ENCODE measurements at regions not wholly inside any gene's neighbourhood (a gene's known extent, or its start where the extent isn't known, plus 50 kb on each side); places are given as distances from the start of the nearest gene placed in this dataset.

GRCh38 chr7:156032973-156033372, 220.7 kb upstream of the SHH start:
- TF ChIP-seq CTCF (IDR thresholded peaks at IDR 0.05 in 4 of 5, conservative IDR thresholded peaks at IDR 0.05 in 1 of 5) (no peak), POLR2A (IDR thresholded peaks at IDR 0.05) (no peak)

All from gastrocnemius medialis (tissue), 4 donors.